Fibroblast of lung (primary cell): ENCODE measurements at regions not wholly inside any gene's neighbourhood (a gene's known extent, or its start where the extent isn't known, plus 50 kb on each side); places are given as distances from the start of the nearest gene placed in this dataset.
"Not testable (repeated sequence)": the region's sequence is repeated elsewhere in the genome, so short reads cannot be mapped to it uniquely, and the experiment has no call there.

ENCODE experiments used
- DNase-seq, 2 donors: peaks; one replicate each; pipeline versions ENCODE4 v3.0.0 to v3.0.0-alpha.2; 2010; ENCODE audit warnings: low read depth in 2 of 2
- H2AFZ ChIP-seq: 2 replicates; pipeline ENCODE4 v1.5.1; 2012; ENCODE audit warnings: low read length, control low read depth, inconsistent platforms
- H3K27ac ChIP-seq: 2 replicates; pipeline ENCODE4 v1.5.1; 2011; ENCODE audit warnings: low read length, control low read depth; ENCODE audit not compliant: insufficient read depth
- H3K27me3 ChIP-seq: 2 replicates; pipeline ENCODE4 v1.5.1; 2011; ENCODE audit warnings: mild to moderate bottlenecking, low read length; ENCODE audit not compliant: control insufficient read depth, insufficient read depth
- H3K36me3 ChIP-seq: 2 replicates; pipeline ENCODE4 v1.5.1; 2011; ENCODE audit warnings: low read length; ENCODE audit not compliant: control insufficient read depth, insufficient read depth
- H3K4me1 ChIP-seq: 2 replicates; pipeline ENCODE4 v1.5.1; 2011; ENCODE audit warnings: low read length; ENCODE audit not compliant: control insufficient read depth, insufficient read depth; ENCODE audit errors: extremely low read depth
- H3K4me2 ChIP-seq: 2 replicates; pipeline ENCODE4 v1.5.1; 2011; ENCODE audit warnings: low read length, control low read depth; ENCODE audit not compliant: insufficient read depth; ENCODE audit errors: extremely low read depth
- H3K4me3 ChIP-seq, 4 experiments: fragments of 200-600 bp in 1 of 4; sonication (generic) in 1 of 4; replicated peaks in 1 of 4; 2 replicates each; pipeline ENCODE4 v1.5.1; 2011 to 2016; ENCODE audit warnings: low read length in 4 of 4, low read depth in 3 of 4, mild to moderate bottlenecking in 3 of 4, control low read depth in 2 of 4, inconsistent platforms in 1 of 4, mixed read lengths in 1 of 4; ENCODE audit not compliant: insufficient read depth in 1 of 4; ENCODE audit errors: control extremely low read depth in 1 of 4
- H3K79me2 ChIP-seq: 2 replicates; pipeline ENCODE4 v1.5.1; 2012; ENCODE audit warnings: mild to moderate bottlenecking, low read length, inconsistent platforms; ENCODE audit not compliant: control insufficient read depth, insufficient read depth
- H3K9ac ChIP-seq: 2 replicates; pipeline ENCODE4 v1.5.1; 2011; ENCODE audit warnings: mild to moderate bottlenecking, low read length, control low read depth; ENCODE audit not compliant: insufficient read depth
- H3K9me3 ChIP-seq: 2 replicates; pipeline ENCODE4 v1.5.1; 2012; ENCODE audit warnings: low read depth, low read length; ENCODE audit not compliant: control insufficient read depth, insufficient read depth
- H4K20me1 ChIP-seq: 2 replicates; pipeline ENCODE4 v1.5.1; 2011; ENCODE audit warnings: low read length; ENCODE audit not compliant: control insufficient read depth, insufficient read depth; ENCODE audit errors: extremely low read depth
- CTCF ChIP-seq, 2 donors: IDR thresholded peaks in 1 of 2; conservative IDR thresholded peaks in 1 of 2; 1 replicate in 1 of 2; 2 replicates in 1 of 2; pipeline ENCODE4 v1.5.1; 2011 to 2012; ENCODE audit warnings: low read length in 2 of 2, control low read depth in 1 of 2, inconsistent platforms in 1 of 2, low read depth in 1 of 2, mild to moderate bottlenecking in 1 of 2
- EZH2 ChIP-seq: IDR thresholded peaks from 2 replicates; pipeline ENCODE4 v1.5.1; 2012; ENCODE audit warnings: low read length, control low read depth, mild to moderate bottlenecking; ENCODE audit errors: missing control alignments

GRCh38 chr2:184049566-184049965, 548.8 kb upstream of the ZNF804A start:
- Histone ChIP-seq H3K9me3 (no peaks in the 10 kb centered on the region), H4K20me1 (no peaks in the 10 kb centered on the region), H3K4me2 (no peak overlapping the region), H3K4me1 (no peaks in the 10 kb centered on the region), H3K27ac (no peak overlapping the region), H3K4me3 (no peak overlapping the region), H3K9ac (no peak overlapping the region), H3K27me3 (no peaks in the 10 kb centered on the region), H2AFZ (no peak overlapping the region), H3K79me2 (no peaks in the 10 kb centered on the region), H3K36me3 (no peaks in the 10 kb centered on the region)
- TF ChIP-seq CTCF (conservative IDR thresholded peaks at IDR 0.05 in 1 of 2, IDR thresholded peaks at IDR 0.05 in 1 of 2; ENCODE audit: low read depth in 1 of 2, low read length in 2 of 2) (no peak), EZH2 (no peak)
- DNase-seq, result no peak

GRCh38 chr2:184053326-184053725, 545.0 kb upstream of the ZNF804A start:
- Histone ChIP-seq H3K9ac (no peak overlapping the region), H4K20me1 (no peaks in the 10 kb centered on the region)
- TF ChIP-seq CTCF (conservative IDR thresholded peaks at IDR 0.05 in 1 of 2, IDR thresholded peaks at IDR 0.05 in 1 of 2; ENCODE audit: low read depth in 1 of 2, low read length in 2 of 2), result no peak
- no peak for TF ChIP-seq EZH2

GRCh38 chr2:184054419-184054818, 543.9 kb upstream of the ZNF804A start:
- not testable (repeated sequence) for H3K79me2 ChIP-seq, H3K4me1 ChIP-seq, H3K27ac ChIP-seq, H3K4me3 ChIP-seq, H3K9me3 ChIP-seq, H3K4me2 ChIP-seq, H3K9ac ChIP-seq, H4K20me1 ChIP-seq, H3K36me3 ChIP-seq, H2AFZ ChIP-seq, DNase-seq, H3K27me3 ChIP-seq

More at GRCh38 chr2:184053326-184053725, 545.0 kb upstream of the ZNF804A start:
- Histone ChIP-seq H3K27me3 (no peaks in the 10 kb centered on the region), H3K4me3 (no peak overlapping the region), H3K36me3 (no peaks in the 10 kb centered on the region), H3K9me3 (no peaks in the 10 kb centered on the region), H3K27ac (no peak overlapping the region), H3K79me2 (no peaks in the 10 kb centered on the region), H3K4me2 (no peak overlapping the region), H3K4me1 (no peaks in the 10 kb centered on the region), H2AFZ (no peak overlapping the region)
- DNase-seq, result peak in 1 of 2 donors; percentile 3

DNA sequence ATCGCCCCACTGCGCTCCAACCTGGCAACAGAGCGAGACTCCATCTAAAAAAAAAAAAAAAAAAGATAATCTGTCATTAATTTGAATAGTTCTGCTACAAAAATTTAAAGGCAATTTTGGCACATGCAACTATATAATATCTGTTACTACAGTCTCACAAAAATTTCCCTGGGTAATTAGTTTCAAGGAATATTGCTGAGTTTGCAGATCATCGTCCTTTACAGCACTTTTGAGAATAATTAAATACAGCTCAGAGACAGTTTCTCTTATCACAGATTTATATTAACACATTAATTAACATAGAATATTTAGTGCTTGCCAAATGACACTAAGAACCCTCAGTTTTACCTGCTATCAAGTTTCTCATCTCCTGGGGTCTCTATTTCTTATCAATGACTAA, 540.4 kb upstream of the ZNF804A start:
- Histone ChIP-seq H3K27ac (no peak overlapping the region), H3K9me3 (no peaks in the 10 kb centered on the region), H3K9ac (no peak overlapping the region), H3K27me3 (no peaks in the 10 kb centered on the region), H3K79me2 (no peaks in the 10 kb centered on the region), H3K4me2 (no peak overlapping the region), H2AFZ (no peak overlapping the region), H3K4me3 (no peak overlapping the region), H3K4me1 (no peaks in the 10 kb centered on the region), H4K20me1 (no peaks in the 10 kb centered on the region), H3K36me3 (no peaks in the 10 kb centered on the region)
- TF ChIP-seq CTCF (conservative IDR thresholded peaks at IDR 0.05 in 1 of 2, IDR thresholded peaks at IDR 0.05 in 1 of 2; ENCODE audit: low read depth in 1 of 2, low read length in 2 of 2), result no peak
- TF ChIP-seq EZH2, result no peak
- DNase-seq, result no peak

DNA sequence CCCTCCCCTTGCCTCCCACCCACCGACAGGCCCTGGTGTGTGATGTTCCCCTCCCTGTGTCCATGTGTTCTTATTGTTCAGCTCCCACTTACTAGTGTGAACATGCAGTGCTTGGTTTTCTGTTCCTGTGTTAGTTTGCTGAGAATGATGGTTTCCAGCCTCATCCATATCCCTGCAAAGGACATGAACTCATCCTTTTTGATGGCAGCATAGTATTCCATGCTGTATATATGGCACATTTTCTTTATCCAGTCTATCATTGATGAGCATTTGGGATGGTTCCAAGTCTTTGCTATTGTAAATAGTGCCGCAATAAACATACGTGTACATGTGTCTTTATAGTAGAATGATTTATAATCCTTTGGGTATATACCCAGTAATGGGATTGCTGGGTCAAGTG, 538.1 kb upstream of the ZNF804A start:
- H3K4me2 ChIP-seq, H3K79me2 ChIP-seq, H3K27ac ChIP-seq, H3K27me3 ChIP-seq, H4K20me1 ChIP-seq, H3K9me3 ChIP-seq, H2AFZ ChIP-seq, DNase-seq, H3K4me1 ChIP-seq, H3K4me3 ChIP-seq, H3K36me3 ChIP-seq, H3K9ac ChIP-seq: not testable (repeated sequence)
